ENCODE measurements at regions not wholly inside any gene's neighbourhood (a gene's known extent, or its start where the extent isn't known, plus 50 kb on each side); places are given as distances from the start of the nearest gene placed in this dataset.

- Histone ChIP-seq H3K4me3 (ENCODE audit: low read length) (no peak overlapping the region), H3K27me3 (ENCODE audit: insufficient read depth, low read length) (no peaks in the 10 kb centered on the region), H3K4me1 (ENCODE audit: insufficient read depth, low read length) (no peaks in the 10 kb centered on the region), H3K9me3 (ENCODE audit: low read depth, low read length) (no peaks in the 10 kb centered on the region)
Observed at GRCh38 chr3:107258300-107258699, 118.9 kb upstream of the CCDC54 start.

GRCh38 chr3:107260207-107260606 lies 117.0 kb upstream of the CCDC54 start:
- Histone ChIP-seq H3K4me3 (ENCODE audit: low read length) (no peak overlapping the region), H3K4me1 (ENCODE audit: insufficient read depth, low read length) (no peaks in the 10 kb centered on the region), H3K9me3 (ENCODE audit: low read depth, low read length) (no peaks in the 10 kb centered on the region), H3K27me3 (ENCODE audit: insufficient read depth, low read length) (no peaks in the 10 kb centered on the region)

- Histone ChIP-seq H3K4me3 (ENCODE audit: low read length) (no peak overlapping the region), H3K27me3 (ENCODE audit: insufficient read depth, low read length) (no peaks in the 10 kb centered on the region), H3K4me1 (ENCODE audit: insufficient read depth, low read length) (no peaks in the 10 kb centered on the region), H3K9me3 (ENCODE audit: low read depth, low read length) (no peaks in the 10 kb centered on the region)
Observed at GRCh38 chr3:107263269-107264021, 113.8 kb upstream of the CCDC54 start.

GRCh38 chr3:107264888-107265287 lies 112.4 kb upstream of the CCDC54 start:
- Histone ChIP-seq H3K27me3 (ENCODE audit: insufficient read depth, low read length) (no peaks in the 10 kb centered on the region), H3K4me3 (ENCODE audit: low read length) (no peak overlapping the region), H3K4me1 (ENCODE audit: insufficient read depth, low read length) (no peaks in the 10 kb centered on the region), H3K9me3 (ENCODE audit: low read depth, low read length) (no peaks in the 10 kb centered on the region)

DNA sequence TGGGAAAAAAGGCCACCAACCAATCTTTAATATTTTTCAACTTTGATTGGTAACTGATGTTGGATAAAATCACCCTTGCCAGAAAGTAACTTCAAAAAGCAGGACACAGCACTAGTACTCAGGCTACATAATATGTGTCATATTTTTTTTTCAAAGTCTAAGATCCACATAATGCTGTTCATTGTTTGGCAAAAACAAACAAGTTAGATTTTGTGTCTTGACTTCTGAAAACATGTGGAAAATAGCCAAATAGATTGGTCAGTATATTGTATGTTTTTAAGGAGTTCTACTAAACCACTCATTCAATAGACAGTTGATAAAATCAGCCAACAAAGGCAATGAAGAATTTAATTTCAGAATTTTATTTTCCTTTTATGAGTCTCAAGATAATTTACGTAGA lies 111.7 kb upstream of the CCDC54 start:
- no peaks in the 10 kb centered on the region for H3K9me3 ChIP-seq (ENCODE audit: low read depth, low read length)

GRCh38 chr3:107268469-107268868 lies 108.8 kb upstream of the CCDC54 start:
- Histone ChIP-seq H3K4me3 (ENCODE audit: low read length) (no peak overlapping the region), H3K27me3 (ENCODE audit: insufficient read depth, low read length) (no peaks in the 10 kb centered on the region), H3K9me3 (ENCODE audit: low read depth, low read length) (no peaks in the 10 kb centered on the region), H3K4me1 (ENCODE audit: insufficient read depth, low read length) (no peaks in the 10 kb centered on the region)

More for the DNA sequence above, 111.7 kb upstream of the CCDC54 start:
- Histone ChIP-seq H3K4me3 (ENCODE audit: low read length) (no peak overlapping the region), H3K27me3 (ENCODE audit: insufficient read depth, low read length) (no peaks in the 10 kb centered on the region), H3K4me1 (ENCODE audit: insufficient read depth, low read length) (no peaks in the 10 kb centered on the region)

DNA sequence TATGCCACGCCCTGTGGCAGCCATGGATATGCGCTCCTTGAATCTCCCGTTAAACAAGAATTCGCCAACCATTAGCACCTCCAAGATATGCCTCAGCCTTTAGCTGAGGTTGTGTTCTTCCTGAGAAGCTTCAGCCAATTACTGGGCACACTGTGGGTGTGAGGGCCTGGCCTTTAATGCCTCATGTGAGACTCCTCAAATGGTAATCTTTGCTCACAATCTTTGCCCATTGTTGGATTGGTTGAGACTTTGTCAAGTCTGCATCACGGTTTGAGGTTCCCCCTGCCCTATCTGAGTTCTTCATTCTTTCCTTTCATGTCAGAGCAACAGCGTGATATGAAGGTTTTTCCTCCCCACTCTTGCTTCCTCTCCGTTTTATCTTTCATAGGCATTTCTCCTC lies 108.1 kb upstream of the CCDC54 start:
- H3K4me3 ChIP-seq (ENCODE audit: low read length) = no peak overlapping the region
- H3K4me1 ChIP-seq (ENCODE audit: insufficient read depth, low read length) = no peaks in the 10 kb centered on the region
- H3K27me3 ChIP-seq (ENCODE audit: insufficient read depth, low read length) = no peaks in the 10 kb centered on the region
- no peaks in the 10 kb centered on the region for H3K9me3 ChIP-seq (ENCODE audit: low read depth, low read length)

DNA sequence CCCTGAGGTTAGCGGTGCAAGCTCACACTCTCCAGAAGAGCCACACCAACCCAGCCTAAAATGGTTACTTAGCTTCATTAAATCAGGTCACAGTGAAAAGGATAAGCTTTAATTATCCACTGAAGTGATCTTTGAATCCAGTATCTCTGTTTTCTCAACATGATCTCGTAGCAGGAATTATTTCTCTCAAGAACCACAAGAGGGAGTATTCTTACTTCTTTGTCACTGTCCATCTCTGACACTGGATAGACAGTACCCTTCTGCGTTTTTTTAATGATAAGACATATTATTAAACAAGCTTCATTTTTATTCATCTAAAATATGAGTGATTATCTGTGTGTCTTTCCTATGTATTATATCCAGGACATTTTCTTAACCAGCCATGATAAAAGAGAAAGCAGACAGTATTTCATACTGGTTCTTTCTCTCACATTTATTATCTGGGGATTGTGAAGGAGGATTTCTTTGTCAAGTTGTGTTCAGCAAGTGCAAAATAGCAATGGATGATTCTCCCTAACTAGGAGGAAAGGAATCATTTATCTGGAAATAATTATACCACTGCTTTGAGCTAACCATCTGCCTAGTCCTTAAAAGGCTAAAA lies 105.4 kb upstream of the CCDC54 start:
- no peaks in the 10 kb centered on the region for H3K9me3 ChIP-seq (ENCODE audit: low read depth, low read length)
- H3K4me3 ChIP-seq (ENCODE audit: low read length) = no peak overlapping the region
- H3K4me1 ChIP-seq (ENCODE audit: insufficient read depth, low read length) = no peaks in the 10 kb centered on the region
- H3K27me3 ChIP-seq (ENCODE audit: insufficient read depth, low read length) = no peaks in the 10 kb centered on the region

DNA sequence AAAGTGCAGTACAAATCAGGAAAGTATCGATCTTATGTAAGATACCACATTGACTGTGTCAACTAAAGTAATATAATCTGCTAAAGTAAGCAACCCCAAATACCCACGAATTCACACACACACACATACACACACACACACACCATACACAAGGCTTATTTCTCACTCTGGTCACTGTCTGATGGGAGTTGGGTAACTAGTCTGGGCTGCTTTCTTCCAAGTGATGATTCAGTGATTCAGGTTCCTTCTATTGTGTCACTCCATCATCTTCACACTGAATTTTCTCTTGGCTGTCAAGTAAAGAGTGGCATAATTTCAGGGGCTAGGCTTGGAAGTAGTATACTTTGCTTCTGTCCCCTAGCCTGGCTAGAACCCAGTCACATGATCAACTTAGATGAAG lies 104.8 kb upstream of the CCDC54 start:
- Histone ChIP-seq H3K4me3 (ENCODE audit: low read length) (no peak overlapping the region), H3K9me3 (ENCODE audit: low read depth, low read length) (no peaks in the 10 kb centered on the region), H3K4me1 (ENCODE audit: insufficient read depth, low read length) (no peaks in the 10 kb centered on the region), H3K27me3 (ENCODE audit: insufficient read depth, low read length) (no peaks in the 10 kb centered on the region)

DNA sequence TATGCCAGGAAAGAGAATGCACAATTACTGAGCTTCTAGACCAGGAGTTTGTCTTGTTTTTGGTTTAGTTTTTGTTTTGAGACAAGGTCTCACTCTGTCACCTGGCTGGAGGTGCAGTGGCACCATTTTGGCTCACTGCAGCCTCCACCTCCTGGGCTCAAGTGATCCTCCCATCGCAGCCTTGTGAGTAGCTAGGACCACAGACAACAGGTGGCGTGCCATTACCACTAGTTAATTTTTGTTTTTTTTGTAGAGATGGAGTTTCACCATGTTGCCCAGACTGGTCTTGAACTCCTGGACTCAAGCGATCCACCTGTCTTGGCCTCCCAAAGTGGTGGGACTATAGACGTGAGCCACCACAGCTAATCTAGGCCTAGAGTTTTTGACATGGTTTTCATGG lies 104.4 kb upstream of the CCDC54 start:
- H3K9me3 ChIP-seq (ENCODE audit: low read depth, low read length) = no peaks in the 10 kb centered on the region
- no peaks in the 10 kb centered on the region for H3K4me1 ChIP-seq (ENCODE audit: insufficient read depth, low read length)
- no peaks in the 10 kb centered on the region for H3K27me3 ChIP-seq (ENCODE audit: insufficient read depth, low read length)
- no peak overlapping the region for H3K4me3 ChIP-seq (ENCODE audit: low read length)

DNA sequence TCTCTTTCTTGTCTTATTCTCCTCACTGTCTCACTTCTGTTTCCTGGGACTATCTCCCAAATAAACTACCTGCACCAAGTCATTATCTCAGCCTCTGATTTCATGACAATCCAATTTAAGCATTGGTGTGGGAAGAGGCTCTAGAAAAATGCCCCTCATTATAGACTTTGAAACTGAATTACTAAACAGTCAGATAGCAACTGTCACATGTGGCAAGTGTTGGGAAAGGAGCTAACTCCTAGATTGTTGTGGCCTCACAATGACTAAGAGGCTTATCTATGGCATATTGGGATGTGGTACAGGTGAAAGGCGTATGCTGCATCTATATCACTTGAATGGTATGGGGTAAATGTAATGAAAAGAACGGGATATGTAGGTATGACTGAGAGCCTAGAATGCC lies 103.5 kb upstream of the CCDC54 start:
- H3K9me3 ChIP-seq (ENCODE audit: low read depth, low read length) = no peaks in the 10 kb centered on the region
- no peaks in the 10 kb centered on the region for H3K27me3 ChIP-seq (ENCODE audit: insufficient read depth, low read length)

DNA sequence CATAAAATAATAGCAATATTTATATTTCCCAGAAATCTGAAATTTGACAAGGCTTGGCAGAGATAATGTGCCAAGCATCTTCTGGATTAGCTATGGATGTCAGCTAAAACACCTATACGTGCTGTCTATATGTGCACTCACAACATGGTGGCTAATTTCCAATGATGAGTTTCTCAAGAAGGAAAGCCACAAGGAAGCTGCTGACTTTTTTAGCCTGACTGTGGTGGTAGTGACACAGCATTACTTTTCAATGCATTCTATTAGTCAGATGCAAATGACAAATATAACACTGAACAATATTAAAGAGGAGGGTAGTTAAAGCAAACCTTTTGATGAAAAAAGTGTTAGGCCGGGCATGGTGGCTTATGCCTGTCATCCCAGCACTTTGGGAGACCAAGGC lies 101.7 kb upstream of the CCDC54 start:
- Histone ChIP-seq H3K27me3 (ENCODE audit: insufficient read depth, low read length) (no peaks in the 10 kb centered on the region), H3K4me1 (ENCODE audit: insufficient read depth, low read length) (no peaks in the 10 kb centered on the region)

More for the DNA sequence above, 103.5 kb upstream of the CCDC54 start:
- H3K4me3 ChIP-seq (ENCODE audit: low read length) = no peak overlapping the region
- H3K4me1 ChIP-seq (ENCODE audit: insufficient read depth, low read length) = no peaks in the 10 kb centered on the region

DNA sequence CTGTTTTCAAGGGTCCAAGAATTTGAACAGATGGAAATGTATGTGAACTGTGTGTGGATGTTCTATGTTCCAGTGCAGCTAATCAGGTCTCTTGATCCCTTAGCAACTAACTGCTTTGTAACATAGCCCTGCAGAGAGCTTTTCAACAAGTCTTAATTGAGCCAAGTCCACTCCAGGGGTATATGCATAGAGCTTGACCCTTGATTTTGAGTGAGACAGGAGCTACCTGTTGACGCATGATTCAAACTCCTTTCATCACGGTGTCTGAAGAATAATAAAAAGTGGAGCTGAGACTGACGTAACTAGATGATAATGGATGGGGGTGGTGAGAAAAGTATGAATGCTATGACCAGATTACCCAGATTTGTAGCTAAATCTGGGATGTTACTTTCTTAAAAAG lies 93.3 kb upstream of the CCDC54 start:
- Histone ChIP-seq H3K4me1 (ENCODE audit: insufficient read depth, low read length) (no peaks in the 10 kb centered on the region), H3K4me3 (ENCODE audit: low read length) (no peak overlapping the region), H3K27me3 (ENCODE audit: insufficient read depth, low read length) (no peaks in the 10 kb centered on the region), H3K9me3 (ENCODE audit: low read depth, low read length) (no peaks in the 10 kb centered on the region)

More for the DNA sequence above, 101.7 kb upstream of the CCDC54 start:
- Histone ChIP-seq H3K9me3 (ENCODE audit: low read depth, low read length) (no peaks in the 10 kb centered on the region), H3K4me3 (ENCODE audit: low read length) (no peak overlapping the region)

DNA sequence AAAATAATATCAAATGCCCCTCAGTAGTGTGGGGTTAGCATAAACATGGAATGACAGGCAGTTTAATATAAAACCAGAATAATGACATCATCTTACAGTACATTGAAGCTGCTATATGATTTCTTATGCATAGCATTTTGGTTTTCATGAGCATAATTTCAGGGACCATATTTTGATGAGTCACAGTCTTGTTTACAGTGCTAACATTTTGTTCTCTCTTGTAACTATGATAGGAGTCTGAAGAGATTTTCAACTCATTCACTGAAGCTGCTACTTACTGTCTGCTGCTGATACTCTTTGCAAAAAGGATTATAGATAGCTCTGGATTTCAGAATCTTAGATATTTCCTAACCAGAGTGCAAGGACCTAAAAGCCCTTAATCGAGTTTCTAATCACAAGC lies 92.6 kb upstream of the CCDC54 start:
- Histone ChIP-seq H3K9me3 (ENCODE audit: low read depth, low read length) (no peaks in the 10 kb centered on the region), H3K27me3 (ENCODE audit: insufficient read depth, low read length) (no peaks in the 10 kb centered on the region), H3K4me3 (ENCODE audit: low read length) (no peak overlapping the region), H3K4me1 (ENCODE audit: insufficient read depth, low read length) (no peaks in the 10 kb centered on the region)

- Histone ChIP-seq H3K4me3 (ENCODE audit: low read length) (no peak overlapping the region), H3K4me1 (ENCODE audit: insufficient read depth, low read length) (no peaks in the 10 kb centered on the region), H3K9me3 (ENCODE audit: low read depth, low read length) (no peaks in the 10 kb centered on the region), H3K27me3 (ENCODE audit: insufficient read depth, low read length) (no peaks in the 10 kb centered on the region)
Observed at GRCh38 chr3:107285197-107285596, 92.0 kb upstream of the CCDC54 start.

GRCh38 chr3:107289354-107289753 lies 87.9 kb upstream of the CCDC54 start:
- H3K4me3 ChIP-seq (ENCODE audit: low read length) = no peak overlapping the region
- no peaks in the 10 kb centered on the region for H3K9me3 ChIP-seq (ENCODE audit: low read depth, low read length)
- no peaks in the 10 kb centered on the region for H3K27me3 ChIP-seq (ENCODE audit: insufficient read depth, low read length)
- no peaks in the 10 kb centered on the region for H3K4me1 ChIP-seq (ENCODE audit: insufficient read depth, low read length)

Data from mononuclear cell (primary cell).